ENCODE measurements at regions not wholly inside any gene's neighbourhood (a gene's known extent, or its start where the extent isn't known, plus 50 kb on each side); places are given as distances from the start of the nearest gene placed in this dataset.

GRCh38 chr16:9622268-9622667 lies 530.8 kb downstream of the HAPSTR1 start:
- Histone ChIP-seq H3K4me1 (no peaks in the 10 kb centered on the region), H3K4me3 (no peak overlapping the region), H3K27me3 (no peaks in the 10 kb centered on the region), H3K27ac (no peak overlapping the region), H3K36me3 (no peaks in the 10 kb centered on the region), H3K9me3 (peaks cover 4 to 11% of the 10 kb centered on the region in 2 donors)
- TF ChIP-seq CTCF (IDR thresholded peaks at IDR 0.05) (no peak), POLR2A (IDR thresholded peaks at IDR 0.05) (no peak), POLR2AphosphoS5 (IDR thresholded peaks at IDR 0.05) (no peak)
- intact Hi-C loops (cut with DNase I; ENCODE audit: low total_unique reads), result no loop called here
- no peak for DNase-seq (ENCODE audit: low spot score in 2 of 2)

GRCh38 chr16:9625122-9625521 lies 533.7 kb downstream of the HAPSTR1 start:
- TF ChIP-seq CTCF (IDR thresholded peaks at IDR 0.05) (no peak), POLR2A (IDR thresholded peaks at IDR 0.05) (no peak), POLR2AphosphoS5 (IDR thresholded peaks at IDR 0.05) (no peak)
- no peak overlapping the region for H3K27ac ChIP-seq
- H3K4me1 ChIP-seq, result no peaks in the 10 kb centered on the region
- intact Hi-C loops (cut with DNase I; ENCODE audit: low total_unique reads), result loop anchor here (5.0 kb wide), 1 partner anchor 1148 kb away; no protein-coding TSS in a partner anchor
- DNase-seq (ENCODE audit: low spot score in 2 of 2), result no peak
- H3K27me3 ChIP-seq, result no peaks in the 10 kb centered on the region
- peaks cover 0 to 5% of the 10 kb centered on the region in 2 donors for H3K9me3 ChIP-seq
- H3K4me3 ChIP-seq, result no peak overlapping the region
- H3K36me3 ChIP-seq, result no peaks in the 10 kb centered on the region

GRCh38 chr16:9627427-9627826 lies 536.0 kb downstream of the HAPSTR1 start:
- Histone ChIP-seq H3K4me1 (no peaks in the 10 kb centered on the region), H3K27ac (no peak overlapping the region), H3K9me3 (no peaks in the 10 kb centered on the region), H3K27me3 (no peaks in the 10 kb centered on the region), H3K4me3 (no peak overlapping the region), H3K36me3 (no peaks in the 10 kb centered on the region)
- intact Hi-C loops (cut with DNase I; ENCODE audit: low total_unique reads), result loop anchor here (5.0 kb wide), 1 partner anchor 1150 kb away; no protein-coding TSS in a partner anchor
- no peak for DNase-seq (ENCODE audit: low spot score in 2 of 2)
- TF ChIP-seq POLR2A (IDR thresholded peaks at IDR 0.05) (no peak), POLR2AphosphoS5 (IDR thresholded peaks at IDR 0.05) (no peak), CTCF (IDR thresholded peaks at IDR 0.05) (no peak)

- Histone ChIP-seq H3K9me3 (no peaks in the 10 kb centered on the region), H3K4me3 (no peak overlapping the region), H3K4me1 (no peaks in the 10 kb centered on the region), H3K36me3 (no peaks in the 10 kb centered on the region), H3K27ac (no peak overlapping the region), H3K27me3 (no peaks in the 10 kb centered on the region)
- intact Hi-C loops (cut with DNase I; ENCODE audit: low total_unique reads), result no loop called here
- no peak for DNase-seq (ENCODE audit: low spot score in 2 of 2)
- TF ChIP-seq POLR2A (IDR thresholded peaks at IDR 0.05) (no peak), POLR2AphosphoS5 (IDR thresholded peaks at IDR 0.05) (no peak), CTCF (IDR thresholded peaks at IDR 0.05) (no peak)
Observed at GRCh38 chr16:9630119-9630518, 538.7 kb downstream of the HAPSTR1 start.

- Histone ChIP-seq H3K27ac (no peak overlapping the region), H3K4me1 (no peaks in the 10 kb centered on the region), H3K27me3 (no peaks in the 10 kb centered on the region), H3K9me3 (no peaks in the 10 kb centered on the region), H3K36me3 (no peaks in the 10 kb centered on the region), H3K4me3 (no peak overlapping the region)
- intact Hi-C loops (cut with DNase I; ENCODE audit: low total_unique reads), result no loop called here
- TF ChIP-seq CTCF (IDR thresholded peaks at IDR 0.05), result no peak
- no peak for TF ChIP-seq POLR2A (IDR thresholded peaks at IDR 0.05)
- TF ChIP-seq POLR2AphosphoS5 (IDR thresholded peaks at IDR 0.05), result no peak
- DNase-seq (ENCODE audit: low spot score in 2 of 2), result no peak
Observed at GRCh38 chr16:9630985-9631384, 539.5 kb downstream of the HAPSTR1 start.

All from breast epithelium (tissue), 4 donors.